DND-41 (cell line): ENCODE measurements at regions not wholly inside any gene's neighbourhood (a gene's known extent, or its start where the extent isn't known, plus 50 kb on each side); places are given as distances from the start of the nearest gene placed in this dataset.

Experiments
- ATAC-seq: fragments of 200-7000 bp; cut with Tn5 transposase; 3 replicates; pipeline ENCODE4 v1.9.1; 2021; ENCODE audit warnings: low read depth; ENCODE audit not compliant: insufficient read depth
- DNase-seq: peaks from one replicate; pipeline ENCODE4 v3.0.0-alpha.2; 2020
- H2AFZ ChIP-seq: 2 replicates; pipeline ENCODE4 v1.6.0; 2012; ENCODE audit warnings: low read depth, low read length
- H3K27ac ChIP-seq: 2 replicates; pipeline ENCODE4 v1.5.1; 2012; ENCODE audit warnings: low read length, inconsistent platforms
- H3K27me3 ChIP-seq: fragments of 200-600 bp; sonication (generic); 2 replicates; pipeline ENCODE4 v1.6.0; 2012; ENCODE audit warnings: low read length, mild to moderate bottlenecking, inconsistent platforms; ENCODE audit not compliant: insufficient read depth, poor library complexity
- H3K36me3 ChIP-seq: 2 replicates; pipeline ENCODE4 v1.5.1; 2012; ENCODE audit warnings: low read length, inconsistent platforms; ENCODE audit not compliant: insufficient read depth
- H3K4me1 ChIP-seq: 2 replicates; pipeline ENCODE4 v1.5.1; 2012; ENCODE audit warnings: mild to moderate bottlenecking, low read length; ENCODE audit not compliant: insufficient read depth
- H3K4me2 ChIP-seq: 2 replicates; pipeline ENCODE4 v1.6.0; 2012; ENCODE audit warnings: mild to moderate bottlenecking, moderate library complexity, low read length, inconsistent platforms; ENCODE audit not compliant: insufficient read depth
- H3K4me3 ChIP-seq, 2 experiments: fragments of 200-600 bp in 1 of 2; shearing (Covaris generic) in 1 of 2; 2 replicates each; pipeline ENCODE4 v1.5.1; 2012 to 2016; ENCODE audit warnings: inconsistent platforms in 2 of 2, low read length in 2 of 2, mild to moderate bottlenecking in 2 of 2, low read depth in 1 of 2, moderate library complexity in 1 of 2
- H3K79me2 ChIP-seq: 2 replicates; pipeline ENCODE4 v1.6.0; 2012; ENCODE audit warnings: low read length, inconsistent platforms; ENCODE audit not compliant: insufficient read depth
- H3K9ac ChIP-seq: 2 replicates; pipeline ENCODE4 v1.6.0; 2012; ENCODE audit warnings: low read depth, mild to moderate bottlenecking, inconsistent platforms, low read length, moderate library complexity
- H3K9me3 ChIP-seq: 2 replicates; pipeline ENCODE4 v1.5.1; 2012; ENCODE audit warnings: low read length, moderate library complexity, mild to moderate bottlenecking, inconsistent platforms; ENCODE audit not compliant: insufficient read depth, severe bottlenecking
- H4K20me1 ChIP-seq: 2 replicates; pipeline ENCODE4 v1.6.0; 2012; ENCODE audit warnings: low read length; ENCODE audit not compliant: insufficient read depth
- CTCF ChIP-seq: IDR thresholded peaks from 2 replicates; pipeline ENCODE4 v1.5.1; 2012; ENCODE audit warnings: borderline replicate concordance, low read length, moderate library complexity, mild to moderate bottlenecking; ENCODE audit not compliant: poor library complexity, severe bottlenecking; ENCODE audit errors: extremely low read depth
- EZH2 ChIP-seq: IDR thresholded peaks from 3 replicates; pipeline ENCODE4 v1.6.1; 2012; ENCODE audit warnings: borderline replicate concordance, low read depth, mild to moderate bottlenecking, moderate library complexity, low read length, inconsistent platforms; ENCODE audit not compliant: severe bottlenecking

GRCh38 chr1:47592296-47593012 lies 154.6 kb downstream of the FOXD2 start:
- no peaks in the 10 kb centered on the region for H3K4me1 ChIP-seq
- DNase-seq (no peak), ATAC-seq (no peak)

GRCh38 chr1:47593013-47593568 lies 155.2 kb downstream of the FOXD2 start:
- DNase-seq (no peak), ATAC-seq (no peak)
- Histone ChIP-seq H4K20me1 (no peaks in the 10 kb centered on the region; the same call in 1 of the 2 replicates), H3K4me1 (no peaks in the 10 kb centered on the region), H3K9ac (no peak overlapping the region), H3K9me3 (peaks cover under 1% of the 10 kb centered on the region), H3K79me2 (no peaks in the 10 kb centered on the region), H3K27ac (no peak overlapping the region), H3K36me3 (no peaks in the 10 kb centered on the region), H2AFZ (no peak overlapping the region), H3K4me3 (no peak overlapping the region), H3K27me3 (peaks cover 18% of the 10 kb centered on the region), H3K4me2 (no peak overlapping the region)
- no peak for TF ChIP-seq EZH2
- no peak for TF ChIP-seq CTCF

More at GRCh38 chr1:47592296-47593012, 154.6 kb downstream of the FOXD2 start:
- Histone ChIP-seq H4K20me1 (no peaks in the 10 kb centered on the region; the same call in 1 of the 2 replicates), H3K9me3 (no peaks in the 10 kb centered on the region), H3K9ac (no peak overlapping the region), H3K79me2 (no peaks in the 10 kb centered on the region), H2AFZ (no peak overlapping the region), H3K27me3 (peaks cover 18% of the 10 kb centered on the region), H3K36me3 (no peaks in the 10 kb centered on the region), H3K4me3 (no peak overlapping the region), H3K4me2 (no peak overlapping the region), H3K27ac (no peak overlapping the region)
- TF ChIP-seq CTCF (no peak), EZH2 (no peak)

GRCh38 chr1:47593598-47594285 lies 155.9 kb downstream of the FOXD2 start:
- Histone ChIP-seq H3K4me2 (no peak overlapping the region), H3K27ac (no peak overlapping the region), H3K27me3 (peaks cover 17% of the 10 kb centered on the region), H2AFZ (no peak overlapping the region), H3K36me3 (no peaks in the 10 kb centered on the region), H3K4me3 (no peak overlapping the region), H3K4me1 (no peaks in the 10 kb centered on the region), H3K9me3 (peaks cover 3% of the 10 kb centered on the region), H3K79me2 (no peaks in the 10 kb centered on the region), H4K20me1 (no peaks in the 10 kb centered on the region; the same call in 1 of the 2 replicates), H3K9ac (no peak overlapping the region)
- ATAC-seq (no peak), DNase-seq (no peak)
- TF ChIP-seq CTCF (no peak), EZH2 (no peak)
